ENCODE measurements at regions not wholly inside any gene's neighbourhood (a gene's known extent, or its start where the extent isn't known, plus 50 kb on each side); places are given as distances from the start of the nearest gene placed in this dataset.

DNA sequence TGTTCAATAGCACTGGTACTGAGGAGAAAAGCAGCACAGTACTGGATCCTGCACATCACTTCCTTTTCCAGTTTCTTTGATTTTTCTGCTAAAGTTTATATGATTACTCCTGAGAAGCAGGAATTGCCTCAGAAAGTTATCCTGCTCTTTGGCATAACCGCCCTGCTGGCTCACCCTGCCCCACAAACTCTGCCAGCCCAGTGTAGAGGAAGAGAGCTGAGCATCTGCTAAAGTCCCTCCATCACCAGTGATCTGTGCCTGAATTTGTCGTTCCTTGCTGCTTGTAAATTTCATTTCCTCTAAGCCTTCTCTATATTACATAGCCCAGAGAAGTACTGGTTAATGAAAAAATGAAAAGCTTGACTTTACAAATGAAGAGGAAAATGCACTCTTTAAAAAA is 87.0 kb upstream of the C1orf21 start:
- Histone ChIP-seq H3K9me3 (no peaks in the 10 kb centered on the region), H3K4me1 (ENCODE audit: insufficient read depth) (peaks cover 6% of the 10 kb centered on the region), H3K27me3 (no peaks in the 10 kb centered on the region), H3K36me3 (no peaks in the 10 kb centered on the region), H3K4me3 (no peak overlapping the region), H3K27ac (no peak overlapping the region)
- WGBS, 3 donors = 89 to 94% (median 92%) methylated on average over 2 of the region's 2 CpGs
- no peak for DNase-seq
- no peak for TF ChIP-seq POLR2A (IDR thresholded peaks at IDR 0.05)
- TF ChIP-seq EP300 (IDR thresholded peaks at IDR 0.05) = no peak
- TF ChIP-seq CTCF (IDR thresholded peaks at IDR 0.05) = no peak
- intact Hi-C loops (cut with DNase I) = no loop called here

DNA sequence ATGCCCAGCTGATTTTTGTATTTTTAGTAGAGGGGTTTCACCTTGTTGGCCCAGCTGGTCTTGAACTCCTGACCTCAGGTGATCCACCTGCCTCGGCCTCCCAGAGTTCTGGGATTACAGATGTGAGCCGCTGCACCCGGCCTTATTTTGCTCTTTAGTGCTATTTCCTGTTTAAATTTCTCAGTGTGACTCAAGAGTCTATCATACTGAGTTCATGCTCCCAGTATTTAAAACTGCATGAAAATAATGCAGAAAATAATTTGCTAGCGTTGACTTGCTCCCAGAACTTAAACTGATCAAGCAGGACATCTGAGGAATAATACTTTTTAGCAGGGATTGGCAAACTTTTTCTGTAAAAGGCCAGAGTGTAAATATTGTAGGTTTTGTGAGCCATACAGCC is 86.4 kb upstream of the C1orf21 start:
- DNase-seq = no peak
- TF ChIP-seq EP300 (IDR thresholded peaks at IDR 0.05) (no peak), POLR2A (IDR thresholded peaks at IDR 0.05) (no peak), CTCF (IDR thresholded peaks at IDR 0.05) (no peak)
- H3K27me3 ChIP-seq = no peaks in the 10 kb centered on the region
- H3K4me3 ChIP-seq = no peak overlapping the region
- peaks cover 6% of the 10 kb centered on the region for H3K4me1 ChIP-seq (ENCODE audit: insufficient read depth)
- H3K27ac ChIP-seq = no peak overlapping the region
- intact Hi-C loops (cut with DNase I) = no loop called here
- WGBS, 3 donors = 8 to 27% (median 15%) methylated on average over 4 of the region's 4 CpGs
- H3K36me3 ChIP-seq = no peaks in the 10 kb centered on the region
- no peaks in the 10 kb centered on the region for H3K9me3 ChIP-seq

- WGBS, 3 donors = 57 to 64% (median 59%) methylated on average over 1 of the region's 1 CpG
- Histone ChIP-seq H3K4me1 (ENCODE audit: insufficient read depth) (peaks cover 6% of the 10 kb centered on the region), H3K27me3 (no peaks in the 10 kb centered on the region), H3K27ac (no peak overlapping the region), H3K36me3 (no peaks in the 10 kb centered on the region), H3K4me3 (no peak overlapping the region), H3K9me3 (no peaks in the 10 kb centered on the region)
- DNase-seq = no peak
- TF ChIP-seq POLR2A (IDR thresholded peaks at IDR 0.05) (no peak), CTCF (IDR thresholded peaks at IDR 0.05) (no peak)
- intact Hi-C loops (cut with DNase I) = no loop called here
Measured at GRCh38 chr1:184301227-184301626, 85.6 kb upstream of the C1orf21 start.

- TF ChIP-seq EP300 (IDR thresholded peaks at IDR 0.05) (no peak), POLR2A (IDR thresholded peaks at IDR 0.05) (no peak), CTCF (IDR thresholded peaks at IDR 0.05) (no peak)
- intact Hi-C loops (cut with DNase I) = no loop called here
- peaks cover 3% of the 10 kb centered on the region for H3K4me1 ChIP-seq (ENCODE audit: insufficient read depth)
- H3K27me3 ChIP-seq = no peaks in the 10 kb centered on the region
- no peak overlapping the region for H3K4me3 ChIP-seq
- H3K9me3 ChIP-seq = no peaks in the 10 kb centered on the region
- no peak for DNase-seq
- no peak overlapping the region for H3K27ac ChIP-seq
- WGBS, 3 donors = 85 to 90% (median 86%) methylated on average over 3 of the region's 3 CpGs
- H3K36me3 ChIP-seq = no peaks in the 10 kb centered on the region
Measured at GRCh38 chr1:184302346-184302745, 84.5 kb upstream of the C1orf21 start.
